GM19023 (cell line): ENCODE measurements at regions not wholly inside any gene's neighbourhood (a gene's known extent, or its start where the extent isn't known, plus 50 kb on each side); places are given as distances from the start of the nearest gene placed in this dataset.

Experiments used
- ATAC-seq: cut with Tn5 transposase; IDR thresholded peaks from one replicate; pipeline ENCODE4 v1.9.1; 2021; ENCODE audit warnings: mild to moderate bottlenecking, moderate library complexity; ENCODE audit not compliant: unreplicated experiment

- ATAC-seq = no peak
These were observed 166.2 kb downstream of the SEC14L1 start for GRCh38 chr17:77306790-77307478.

- no peak for ATAC-seq
These were observed 166.9 kb downstream of the SEC14L1 start for GRCh38 chr17:77307479-77308198.

GRCh38 chr17:77308861-77309726 lies 168.3 kb downstream of the SEC14L1 start:
- no peak for ATAC-seq

- ATAC-seq = no peak
These were observed 169.6 kb downstream of the SEC14L1 start for GRCh38 chr17:77310336-77310735.

- ATAC-seq = no peak
These were observed 170.7 kb downstream of the SEC14L1 start for GRCh38 chr17:77311371-77311981.

GRCh38 chr17:77312061-77312701 lies 171.4 kb downstream of the SEC14L1 start:
- no peak for ATAC-seq

GRCh38 chr17:77312786-77313599 lies 172.2 kb downstream of the SEC14L1 start:
- no peak for ATAC-seq

GRCh38 chr17:77313831-77314230 lies 173.1 kb downstream of the SEC14L1 start:
- ATAC-seq = no peak

- ATAC-seq = no peak
These were observed 173.8 kb downstream of the SEC14L1 start for GRCh38 chr17:77314601-77315000.

- no peak for ATAC-seq
These were observed 174.2 kb downstream of the SEC14L1 start for GRCh38 chr17:77315010-77315409.

GRCh38 chr17:77315551-77316190 lies 174.9 kb downstream of the SEC14L1 start:
- ATAC-seq = no peak

- ATAC-seq = no peak
These were observed 175.4 kb downstream of the SEC14L1 start for GRCh38 chr17:77316191-77316641.

- ATAC-seq = no peak
These were observed 175.9 kb downstream of the SEC14L1 start for GRCh38 chr17:77316651-77317050.

- ATAC-seq = no peak
These were observed 176.5 kb downstream of the SEC14L1 start for GRCh38 chr17:77317091-77317750.

- ATAC-seq = no peak
These were observed 177.3 kb downstream of the SEC14L1 start for GRCh38 chr17:77318021-77318420.

- ATAC-seq = no peak
These were observed 177.9 kb downstream of the SEC14L1 start for GRCh38 chr17:77318491-77319210.

- ATAC-seq = no peak
These were observed 178.7 kb downstream of the SEC14L1 start for GRCh38 chr17:77319211-77320043.
